Body of pancreas (tissue), 4 donors: ENCODE measurements at regions not wholly inside any gene's neighbourhood (a gene's known extent, or its start where the extent isn't known, plus 50 kb on each side); places are given as distances from the start of the nearest gene placed in this dataset.

Experiments
- ATAC-seq: fragments of 150-250 bp; one replicate; pipeline ENCODE4 v1.9.1; 2016
- DNase-seq, 4 donors: peaks; one replicate each; pipeline ENCODE4 v3.0.0-alpha.2; 2019
- H3K27ac ChIP-seq, 4 donors: fragments of 200-600 bp; sonication (generic); 1 replicate in 3 of 4; 2 replicates in 1 of 4; pipeline versions ENCODE4 v1.5.1 to v1.6.1; 2016 to 2019; ENCODE audit warnings: mild to moderate bottlenecking in 1 of 4, mixed read lengths in 1 of 4, moderate library complexity in 1 of 4
- H3K27me3 ChIP-seq, 2 donors: fragments of 200-600 bp; sonication (generic); one replicate each; pipeline ENCODE4 v1.6.0; 2016; ENCODE audit warnings: mild to moderate bottlenecking in 1 of 2
- H3K36me3 ChIP-seq, 2 donors: fragments of 200-600 bp; sonication (generic); replicated peaks in 1 of 2; 2 replicates each; pipeline ENCODE4 v1.5.1; 2016; ENCODE audit warnings: low read depth in 2 of 2; ENCODE audit not compliant: insufficient read depth in 1 of 2
- H3K4me1 ChIP-seq: fragments of 200-600 bp; sonication (generic); one replicate; pipeline ENCODE4 v1.6.0; 2016
- H3K4me3 ChIP-seq, 2 donors: fragments of 200-600 bp; sonication (generic); 1 replicate in 1 of 2; 2 replicates in 1 of 2; pipeline ENCODE4 v1.5.1; 2016 to 2019
- H3K9me3 ChIP-seq, 3 donors: fragments of 200-600 bp; sonication (generic); 1 replicate in 2 of 3; 2 replicates in 1 of 3; pipeline ENCODE4 v1.5.1; 2016
- POLR2A ChIP-seq, 3 donors: fragments of 450-650 bp; IDR thresholded peaks; one replicate each; pipeline ENCODE4 v1.6.1; 2016; ENCODE audit warnings: antibody characterized with exemption in 3 of 3, mild to moderate bottlenecking in 2 of 3
- WGBS, 2 donors: methylation state at CpG; one replicate each; pipeline ENCODE4 v1.1.5; 2017; 5-methylcytosine and 5-hydroxymethylcytosine counted together
- intact Hi-C: fragments of 100-400 bp; cut with DNase I; formaldehyde crosslinking; loops from one replicate; pipeline ENCODE4 v1.15.1; 2023
- TF ChIP-seq, protein P1 (sequence below), 7 experiments: fragments of 450-650 bp in 4 of 7; fragments of 200-600 bp in 3 of 7; sonication (generic) in 3 of 7; IDR thresholded peaks; one replicate each; pipeline ENCODE4 v1.5.1; 2016 to 2019; ENCODE audit warnings: antibody characterized with exemption in 7 of 7

DNA sequence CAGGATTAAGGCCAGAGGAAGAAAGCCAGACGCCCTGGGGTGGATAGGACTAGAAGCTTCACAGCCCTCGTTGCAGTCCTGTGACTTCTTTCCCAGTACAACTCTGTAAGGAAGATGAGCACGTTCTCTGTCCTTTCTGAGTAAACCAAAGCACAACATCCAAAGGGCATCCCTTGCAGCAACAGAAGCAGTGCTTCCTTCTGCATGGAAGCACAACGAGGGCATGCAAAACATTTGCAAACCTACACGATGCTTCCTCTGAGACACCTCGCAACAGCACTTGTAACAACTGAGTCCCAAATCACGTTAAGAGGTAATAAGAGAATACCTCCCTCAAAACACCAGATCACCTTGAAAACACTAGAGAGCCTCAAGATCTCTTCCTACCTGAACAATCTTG is 335.7 kb upstream of the RASGEF1B start:
- no peaks in the 10 kb centered on the region for H3K9me3 ChIP-seq
- no peaks in the 10 kb centered on the region for H3K36me3 ChIP-seq
- WGBS, 2 donors, result 65 to 69% methylated on average over 7 of the region's 7 CpGs
- DNase-seq, result no peak
- no peaks in the 10 kb centered on the region for H3K4me1 ChIP-seq
- no peaks in the 10 kb centered on the region for H3K27me3 ChIP-seq
- TF ChIP-seq, protein P1, sequence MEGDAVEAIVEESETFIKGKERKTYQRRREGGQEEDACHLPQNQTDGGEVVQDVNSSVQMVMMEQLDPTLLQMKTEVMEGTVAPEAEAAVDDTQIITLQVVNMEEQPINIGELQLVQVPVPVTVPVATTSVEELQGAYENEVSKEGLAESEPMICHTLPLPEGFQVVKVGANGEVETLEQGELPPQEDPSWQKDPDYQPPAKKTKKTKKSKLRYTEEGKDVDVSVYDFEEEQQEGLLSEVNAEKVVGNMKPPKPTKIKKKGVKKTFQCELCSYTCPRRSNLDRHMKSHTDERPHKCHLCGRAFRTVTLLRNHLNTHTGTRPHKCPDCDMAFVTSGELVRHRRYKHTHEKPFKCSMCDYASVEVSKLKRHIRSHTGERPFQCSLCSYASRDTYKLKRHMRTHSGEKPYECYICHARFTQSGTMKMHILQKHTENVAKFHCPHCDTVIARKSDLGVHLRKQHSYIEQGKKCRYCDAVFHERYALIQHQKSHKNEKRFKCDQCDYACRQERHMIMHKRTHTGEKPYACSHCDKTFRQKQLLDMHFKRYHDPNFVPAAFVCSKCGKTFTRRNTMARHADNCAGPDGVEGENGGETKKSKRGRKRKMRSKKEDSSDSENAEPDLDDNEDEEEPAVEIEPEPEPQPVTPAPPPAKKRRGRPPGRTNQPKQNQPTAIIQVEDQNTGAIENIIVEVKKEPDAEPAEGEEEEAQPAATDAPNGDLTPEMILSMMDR (IDR thresholded peaks at IDR 0.05), result no peak
- TF ChIP-seq POLR2A (IDR thresholded peaks at IDR 0.05), result no peak
- intact Hi-C loops, result no loop called here
- no peak for ATAC-seq
- no peak overlapping the region for H3K4me3 ChIP-seq
- H3K27ac ChIP-seq, result no peak overlapping the region

DNA sequence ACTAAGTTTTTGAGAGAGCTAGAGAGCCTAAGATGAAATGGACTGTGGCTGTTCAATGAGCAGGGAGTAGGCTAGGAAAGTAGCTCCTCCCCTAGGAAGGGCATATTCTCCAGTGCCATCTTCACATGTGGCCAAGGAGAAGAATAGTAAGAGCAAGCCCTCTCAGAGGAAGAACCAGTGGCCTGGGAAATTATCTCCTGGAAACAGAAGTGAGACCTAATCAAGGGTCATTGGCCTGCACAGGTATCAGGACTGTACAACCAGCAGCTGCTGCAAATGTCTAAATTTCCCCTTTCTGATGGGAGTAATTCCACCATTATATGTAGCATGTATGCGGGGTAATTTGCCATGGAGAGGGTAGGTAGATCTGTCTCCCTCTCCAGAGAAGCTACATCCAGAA is 334.8 kb upstream of the RASGEF1B start:
- no peak for ATAC-seq
- Histone ChIP-seq H3K4me3 (no peak overlapping the region), H3K36me3 (no peaks in the 10 kb centered on the region), H3K27ac (no peak overlapping the region), H3K9me3 (no peaks in the 10 kb centered on the region), H3K27me3 (no peaks in the 10 kb centered on the region), H3K4me1 (no peaks in the 10 kb centered on the region)
- DNase-seq, result no peak
- intact Hi-C loops, result no loop called here
- no peak for TF ChIP-seq POLR2A (IDR thresholded peaks at IDR 0.05)
- TF ChIP-seq, protein P1 (IDR thresholded peaks at IDR 0.05), result no peak
- WGBS, 2 donors, result 71 to 90% methylated on average over 1 of the region's 1 CpG

DNA sequence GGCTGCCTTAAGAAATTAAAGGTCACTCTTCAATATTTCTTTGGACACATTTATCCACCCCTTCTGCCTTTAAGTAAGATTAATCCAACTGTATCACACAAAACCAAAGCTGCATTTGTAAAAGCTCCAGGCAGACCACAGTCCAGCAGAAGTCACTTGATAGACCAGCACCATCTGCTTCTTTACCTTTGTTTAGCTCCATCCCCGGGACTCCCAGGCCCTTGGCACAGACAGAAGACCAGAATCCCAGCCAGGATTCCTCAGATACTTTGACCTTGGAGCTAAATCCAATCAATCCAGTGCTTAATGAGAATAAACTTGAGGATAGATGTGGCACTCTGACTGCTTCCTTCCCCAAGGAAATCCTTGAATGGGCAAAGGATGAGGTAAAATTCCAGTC is 333.1 kb upstream of the RASGEF1B start:
- WGBS, 2 donors, result 9% methylated on average over 1 of the region's 1 CpG
- Histone ChIP-seq H3K9me3 (no peaks in the 10 kb centered on the region), H3K27ac (no peak overlapping the region), H3K4me3 (no peak overlapping the region), H3K36me3 (no peaks in the 10 kb centered on the region), H3K27me3 (no peaks in the 10 kb centered on the region), H3K4me1 (no peaks in the 10 kb centered on the region)
- ATAC-seq (no peak), DNase-seq (no peak)
- intact Hi-C loops, result no loop called here
- TF ChIP-seq, protein P1 (IDR thresholded peaks at IDR 0.05), result no peak
- TF ChIP-seq POLR2A (IDR thresholded peaks at IDR 0.05), result no peak

DNA sequence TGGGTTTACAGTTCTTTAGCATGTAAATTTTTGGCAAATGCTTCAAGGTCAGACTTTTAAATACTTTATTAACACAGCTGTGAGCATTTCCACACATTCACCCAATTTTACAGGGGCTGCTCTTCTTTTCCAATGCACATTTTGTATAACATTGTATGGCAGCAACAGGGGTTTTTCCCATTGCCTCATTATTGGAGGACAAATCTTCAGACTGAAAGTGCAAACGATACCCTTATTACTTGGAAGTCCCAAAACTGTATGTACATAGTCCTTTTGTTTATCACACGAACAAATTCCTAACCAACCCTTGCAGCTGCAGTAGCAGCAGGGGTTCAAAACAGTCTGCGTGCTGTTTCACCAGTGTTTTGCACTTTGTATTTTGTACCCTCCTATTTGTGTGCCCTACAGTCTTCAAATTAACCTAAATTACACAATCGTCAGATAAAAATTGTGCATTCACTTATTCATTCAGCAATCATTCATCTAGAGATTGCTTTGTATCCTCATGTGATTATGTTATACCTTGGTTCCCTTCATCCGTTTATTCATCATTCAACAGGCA is 330.7 kb upstream of the RASGEF1B start:
- H3K4me1 ChIP-seq, result no peaks in the 10 kb centered on the region
- no peaks in the 10 kb centered on the region for H3K36me3 ChIP-seq
- no peak for TF ChIP-seq POLR2A (IDR thresholded peaks at IDR 0.05)
- TF ChIP-seq, protein P1 (IDR thresholded peaks at IDR 0.05), result no peak
- intact Hi-C loops, result no loop called here
- DNase-seq, result no peak
- ATAC-seq, result no peak
- no peaks in the 10 kb centered on the region for H3K9me3 ChIP-seq
- H3K27ac ChIP-seq, result no peak overlapping the region
- H3K27me3 ChIP-seq, result no peaks in the 10 kb centered on the region
- H3K4me3 ChIP-seq, result no peak overlapping the region
- 45 to 49% methylated on average over 5 of the region's 5 CpGs for WGBS, 2 donors

DNA sequence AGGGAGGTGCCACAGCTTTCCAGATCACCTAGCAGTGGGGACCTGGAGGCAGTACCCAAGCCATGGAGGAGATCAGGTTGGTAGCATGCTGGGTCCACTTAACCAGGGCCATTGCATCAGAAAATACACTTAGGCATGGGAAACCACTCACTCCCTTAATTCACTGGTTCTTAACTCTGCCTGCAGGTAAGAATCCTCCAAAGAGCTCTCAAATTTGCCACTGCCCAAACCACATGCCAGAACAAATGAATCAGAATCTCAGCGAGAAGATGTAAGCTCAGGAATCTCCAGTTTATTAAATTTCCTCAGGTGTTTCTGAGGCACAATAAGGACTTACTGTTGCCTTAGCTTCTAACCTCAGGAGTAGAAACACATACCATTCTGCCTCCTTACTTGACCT is 327.7 kb upstream of the RASGEF1B start:
- Histone ChIP-seq H3K27ac (no peak overlapping the region), H3K4me3 (no peak overlapping the region), H3K9me3 (no peaks in the 10 kb centered on the region), H3K36me3 (no peaks in the 10 kb centered on the region), H3K4me1 (no peaks in the 10 kb centered on the region), H3K27me3 (no peaks in the 10 kb centered on the region)
- ATAC-seq, result no peak
- TF ChIP-seq, protein P1 (IDR thresholded peaks at IDR 0.05), result no peak
- TF ChIP-seq POLR2A (IDR thresholded peaks at IDR 0.05), result no peak
- no peak for DNase-seq
- intact Hi-C loops, result no loop called here
- 89 to 91% methylated on average over 1 of the region's 1 CpG for WGBS, 2 donors
